GM19328 (cell line): ENCODE measurements at regions not wholly inside any gene's neighbourhood (a gene's known extent, or its start where the extent isn't known, plus 50 kb on each side); places are given as distances from the start of the nearest gene placed in this dataset.

Source experiments
- ATAC-seq: cut with Tn5 transposase; IDR thresholded peaks from one replicate; pipeline ENCODE4 v1.9.1; 2021; ENCODE audit warnings: mild to moderate bottlenecking, moderate library complexity; ENCODE audit not compliant: unreplicated experiment

DNA sequence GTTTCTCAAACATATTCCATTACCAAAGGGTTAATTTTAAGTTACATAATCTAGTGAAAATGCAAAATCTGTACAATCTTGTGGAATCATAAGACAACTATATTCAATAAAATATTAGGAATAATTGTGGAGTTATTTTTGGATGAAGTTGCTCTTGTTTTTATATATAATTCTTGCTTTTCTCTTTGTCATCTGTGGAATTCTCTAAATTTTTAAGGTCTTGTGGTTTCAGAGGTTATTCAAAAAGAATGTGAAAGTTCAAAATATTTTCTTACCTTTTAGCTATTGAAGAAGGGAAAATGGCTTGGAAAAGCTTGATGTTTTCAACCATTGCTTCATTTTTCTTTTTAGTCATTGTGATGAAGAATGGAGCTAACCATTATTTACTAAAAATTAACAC is 552.1 kb downstream of the TFEC start:
- ATAC-seq = no peak

DNA sequence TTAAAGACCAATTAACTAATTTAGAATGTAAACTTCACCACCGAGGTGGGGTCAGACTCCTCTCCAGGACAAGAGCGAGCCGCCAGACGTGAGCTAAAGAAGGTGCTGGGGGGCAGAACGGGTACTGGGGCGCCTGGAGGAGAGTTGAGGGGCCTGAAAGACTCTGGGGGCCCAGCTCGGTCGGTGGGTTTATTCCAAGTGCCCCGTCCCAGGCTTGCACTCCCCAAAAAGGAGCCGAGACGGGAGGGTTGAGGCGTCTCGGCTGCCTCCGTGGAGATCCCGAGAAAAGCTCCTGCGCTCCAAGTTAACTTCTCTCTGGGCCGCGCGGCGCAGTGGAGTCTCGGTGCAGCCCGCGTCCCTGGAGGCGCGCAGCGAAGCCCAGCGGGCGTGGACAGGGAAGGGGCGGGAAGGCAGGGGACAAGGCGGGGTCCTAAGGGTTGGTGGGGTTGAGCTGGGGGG is 553.3 kb downstream of the TFEC start:
- ATAC-seq = no peak

DNA sequence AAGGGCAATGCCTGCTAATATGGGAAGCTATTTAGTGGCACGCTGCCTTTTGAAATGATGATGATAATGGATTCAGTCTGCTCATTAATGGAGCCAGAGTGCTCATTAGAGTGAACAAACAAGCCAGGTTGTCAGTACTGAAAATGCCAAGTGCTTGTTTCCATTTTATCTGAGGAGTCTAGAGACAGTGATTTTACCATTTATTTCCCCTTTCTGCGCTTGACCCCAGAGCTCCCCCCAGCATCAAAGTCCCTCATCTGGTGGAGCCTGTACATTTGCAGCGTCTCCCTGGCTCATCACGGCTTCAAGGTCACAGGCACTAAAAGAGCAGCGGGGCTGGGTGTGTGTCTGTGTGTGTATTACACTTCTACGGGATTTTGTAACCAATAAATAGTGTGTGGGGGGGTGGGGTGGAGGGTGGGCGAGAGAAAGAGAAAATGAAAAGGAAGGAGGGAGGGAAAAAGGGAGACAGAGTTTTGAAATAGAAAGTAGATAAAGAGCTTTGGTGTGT is 553.8 kb downstream of the TFEC start:
- no peak for ATAC-seq

DNA sequence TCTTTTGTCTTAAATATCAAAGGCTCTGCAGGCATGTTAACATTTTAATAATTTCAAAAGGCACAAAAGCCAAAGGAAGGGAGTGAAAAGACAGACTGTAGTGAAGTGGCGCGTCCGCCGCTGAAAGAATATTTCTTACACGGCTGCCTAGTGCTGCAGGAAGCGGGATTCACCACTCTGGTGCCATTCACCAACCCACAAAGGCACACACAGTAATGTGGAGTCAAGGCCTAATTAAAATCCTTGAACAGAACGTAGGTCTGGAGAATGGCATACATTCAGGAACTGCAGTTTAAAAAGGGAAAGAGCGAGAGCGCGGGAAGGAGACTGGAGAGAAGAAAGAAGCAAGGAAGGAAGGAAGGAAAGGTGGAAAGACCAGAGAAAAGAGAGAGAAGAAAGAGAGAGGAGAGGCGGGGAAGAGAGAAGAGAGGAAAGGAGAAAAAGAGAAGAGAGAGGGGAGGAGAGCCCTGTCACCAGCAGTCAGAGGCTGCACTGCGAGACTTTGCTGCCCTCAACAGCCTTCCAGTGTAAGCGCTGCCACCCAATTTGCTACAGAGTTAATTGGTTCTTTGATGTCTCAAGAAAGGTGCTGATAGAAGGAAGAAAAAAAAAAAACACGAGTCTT is 554.0 kb downstream of the MDFIC start:
- ATAC-seq = no peak

DNA sequence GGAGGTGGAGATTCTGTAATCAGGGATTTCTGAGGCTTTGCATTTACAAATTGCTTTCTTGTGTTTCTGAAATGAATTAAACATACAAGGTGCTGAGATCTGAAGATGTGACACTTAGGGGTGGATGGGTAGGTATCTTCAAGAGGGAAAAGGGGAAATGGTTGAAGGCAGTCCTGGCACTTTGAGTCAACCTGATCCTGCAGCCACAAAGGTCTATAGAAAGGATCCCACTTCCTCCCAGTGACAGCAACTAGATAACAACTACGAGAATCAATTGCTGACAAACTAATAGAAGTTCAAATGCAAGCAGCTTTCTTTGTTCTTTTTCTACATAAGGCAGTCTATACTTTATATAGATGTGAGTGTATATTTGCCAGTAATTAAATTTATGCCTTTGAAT is 553.3 kb downstream of the MDFIC start:
- ATAC-seq = no peak

- ATAC-seq = no peak
These were observed 552.2 kb downstream of the MDFIC start for GRCh38 chr7:115474137-115474536.

- no peak for ATAC-seq
These were observed 550.0 kb downstream of the MDFIC start for GRCh38 chr7:115471891-115472290.

DNA sequence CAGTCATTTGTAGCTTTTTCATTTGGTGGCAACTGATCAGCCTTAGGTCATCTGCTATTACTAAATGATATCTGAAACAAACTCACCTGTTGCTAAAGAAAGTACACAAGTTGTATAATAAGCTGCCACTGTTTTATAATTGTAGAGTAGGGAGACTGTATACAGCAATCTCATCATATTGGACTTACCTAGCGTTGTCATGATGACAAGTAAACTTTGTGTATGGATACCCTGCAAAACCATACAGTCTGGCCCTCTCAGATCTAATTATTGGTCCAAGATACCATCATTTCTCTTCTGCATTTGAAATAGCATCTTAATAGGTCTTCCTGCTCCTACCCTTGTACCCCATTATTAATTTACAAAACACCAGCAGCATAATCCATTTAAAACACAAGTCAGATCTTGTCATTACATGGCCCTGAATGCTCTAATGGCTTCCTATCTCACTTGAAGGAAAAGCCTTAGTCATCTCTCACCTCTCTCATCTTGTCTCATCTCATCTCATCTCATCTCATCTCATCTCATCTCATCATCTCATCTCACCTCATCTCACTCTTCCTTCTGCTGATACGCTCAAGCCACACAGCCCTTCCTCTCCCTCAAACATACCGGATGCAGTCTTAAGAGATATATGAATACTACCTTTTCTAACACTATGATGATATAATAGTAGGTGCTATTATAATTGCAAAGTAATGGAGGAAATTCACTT is 540.6 kb downstream of the MDFIC start:
- no peak for ATAC-seq

GRCh38 chr7:115449689-115450088 is 527.8 kb downstream of the MDFIC start:
- ATAC-seq = no peak

- no peak for ATAC-seq
These were observed 525.6 kb downstream of the MDFIC start for GRCh38 chr7:115447495-115447894.

- no peak for ATAC-seq
These were observed 519.1 kb downstream of the MDFIC start for GRCh38 chr7:115441033-115441432.

- ATAC-seq = peak; percentile 98
These were observed 513.3 kb downstream of the MDFIC start for GRCh38 chr7:115435178-115435577.

DNA sequence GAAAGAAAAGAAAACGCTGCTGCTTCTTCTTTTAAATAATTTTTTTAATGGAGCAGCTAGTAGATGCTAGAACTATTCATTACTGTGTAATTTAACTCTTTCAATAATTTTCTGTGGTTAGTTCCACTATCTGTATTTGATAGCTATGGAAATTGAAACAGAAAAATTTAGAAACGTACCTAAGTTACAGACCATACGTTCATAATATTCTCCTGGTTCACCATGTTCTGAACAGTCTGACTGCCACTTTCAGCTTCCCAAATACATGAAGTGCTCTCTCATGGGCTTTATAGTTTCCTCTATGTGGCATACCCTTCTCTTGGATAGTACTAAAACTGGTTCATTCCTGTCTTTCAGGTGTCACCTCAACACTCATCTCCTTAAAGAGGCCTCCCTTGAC is 508.0 kb downstream of the MDFIC start:
- no peak for ATAC-seq

DNA sequence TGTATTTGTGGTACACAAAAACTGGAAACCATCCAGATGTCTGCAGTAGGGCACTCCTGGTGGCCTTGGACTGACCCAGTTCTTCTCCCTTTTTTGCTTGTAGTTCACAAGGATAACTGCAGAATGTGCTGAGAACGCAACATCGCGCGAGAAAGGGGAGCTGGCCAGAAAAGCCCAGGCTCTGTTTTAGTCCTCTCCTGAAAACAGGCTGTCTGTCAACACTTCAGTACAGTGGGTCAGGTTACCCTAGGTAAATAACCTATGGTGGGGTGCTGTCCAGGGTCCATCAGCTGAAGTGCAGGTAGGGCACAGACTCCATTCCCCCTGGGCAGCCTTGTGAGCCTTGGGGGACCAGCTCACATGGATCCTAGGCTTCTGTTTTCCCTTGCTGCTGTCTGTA is 495.8 kb downstream of the MDFIC start:
- ATAC-seq = no peak

- ATAC-seq = peak; percentile 97
These were observed 489.2 kb downstream of the MDFIC start for GRCh38 chr7:115410972-115411686.

DNA sequence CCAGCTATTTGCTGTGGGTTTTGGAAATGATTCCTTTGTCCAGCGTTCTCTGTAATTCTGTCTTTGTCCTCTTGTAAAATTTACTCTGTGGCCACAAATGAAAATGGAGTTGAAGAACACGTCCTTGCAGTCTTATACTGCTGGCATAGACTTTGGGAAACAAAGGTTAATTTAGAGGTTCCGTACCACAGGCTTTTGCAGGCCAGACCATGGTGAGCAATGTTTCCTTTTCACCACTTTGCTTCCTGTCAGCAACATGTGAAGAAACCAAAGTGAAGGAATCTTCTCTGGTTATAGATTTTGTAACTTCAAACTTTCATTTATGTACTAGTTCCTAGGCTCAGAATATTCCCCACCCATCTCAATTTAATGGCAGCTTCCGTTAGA is 488.5 kb downstream of the MDFIC start:
- no peak for ATAC-seq

GRCh38 chr7:115409682-115410433 is 488.0 kb downstream of the MDFIC start:
- no peak for ATAC-seq

DNA sequence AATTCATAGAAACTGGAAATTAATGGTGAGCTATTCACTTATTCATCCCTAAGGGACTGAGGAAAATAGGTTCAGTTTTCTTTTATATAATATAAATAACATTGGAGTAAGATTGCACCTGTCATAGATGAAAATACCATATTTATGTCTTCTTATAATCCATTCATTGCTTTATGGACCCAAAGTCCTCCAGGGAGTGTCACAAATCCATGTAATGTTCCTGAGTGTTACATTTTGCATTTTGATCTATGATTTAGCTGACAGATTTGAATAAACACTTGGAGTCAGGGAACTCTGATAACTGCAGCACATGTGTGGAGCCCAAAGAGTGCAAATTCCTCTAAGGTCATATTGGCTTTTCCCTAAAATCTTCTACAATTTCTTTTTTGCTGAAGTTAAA is 484.3 kb downstream of the MDFIC start:
- ATAC-seq = no peak

DNA sequence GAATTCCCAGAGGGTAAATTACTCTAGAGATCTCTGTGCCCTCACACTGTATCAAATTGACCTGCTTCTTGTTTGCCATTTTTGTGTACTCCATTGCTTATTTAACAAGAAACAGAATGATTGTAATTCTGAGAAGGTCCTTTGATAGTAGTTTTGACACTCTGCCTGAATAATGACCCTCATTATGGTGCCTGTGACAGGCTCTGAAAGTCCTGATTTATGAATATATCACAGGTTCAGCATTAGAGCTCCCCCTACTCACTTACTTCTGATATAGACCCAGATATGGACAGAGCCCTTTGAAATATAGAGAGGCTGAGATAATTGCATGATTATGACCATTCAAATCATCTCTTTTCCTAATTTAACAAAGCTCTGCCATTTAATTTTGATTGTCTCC is 465.2 kb downstream of the MDFIC start:
- ATAC-seq = no peak

GRCh38 chr7:115379321-115379720 is 457.4 kb downstream of the MDFIC start:
- no peak for ATAC-seq

- ATAC-seq = no peak
These were observed 447.1 kb downstream of the MDFIC start for GRCh38 chr7:115368998-115369397.
